GM21367 (cell line): ENCODE measurements at regions not wholly inside any gene's neighbourhood (a gene's known extent, or its start where the extent isn't known, plus 50 kb on each side); places are given as distances from the start of the nearest gene placed in this dataset.
"Not testable (repeated sequence)": the region's sequence is repeated elsewhere in the genome, so short reads cannot be mapped to it uniquely, and the experiment has no call there.

Source experiments
- ATAC-seq: cut with Tn5 transposase; IDR thresholded peaks from one replicate; pipeline ENCODE4 v1.9.1; 2021; ENCODE audit not compliant: unreplicated experiment

- ATAC-seq: no peak
Observed at GRCh38 chr13:104577071-104577815, 1511.0 kb upstream of the SLC10A2 start.

GRCh38 chr13:104571893-104572229, 1505.6 kb upstream of the SLC10A2 start:
- ATAC-seq: no peak

GRCh38 chr13:104571161-104571892, 1505.1 kb upstream of the SLC10A2 start:
- ATAC-seq: no peak

GRCh38 chr13:104567114-104567513, 1500.9 kb upstream of the SLC10A2 start:
- no peak for ATAC-seq

- no peak for ATAC-seq
Observed at GRCh38 chr13:104565888-104566287, 1499.7 kb upstream of the SLC10A2 start.

DNA sequence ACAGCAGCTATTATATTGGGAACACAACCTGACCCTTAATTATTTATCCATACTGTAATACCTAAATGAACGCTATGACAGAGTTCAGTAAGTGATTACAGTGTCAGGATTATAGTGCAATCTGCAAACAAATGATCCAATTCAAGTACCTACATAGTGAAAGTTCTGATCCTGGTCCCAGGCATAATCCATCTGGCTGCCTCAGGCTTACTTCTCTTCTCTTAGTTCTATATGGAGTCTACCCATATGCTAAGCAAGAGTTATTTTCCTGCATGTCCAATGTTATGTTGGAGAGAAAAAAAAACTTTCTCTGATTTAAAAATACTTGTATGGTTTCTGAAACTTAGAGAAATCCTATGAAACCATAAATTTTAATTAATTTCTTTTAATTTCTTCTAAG, 1487.7 kb upstream of the SLC10A2 start:
- no peak for ATAC-seq

GRCh38 chr13:104553186-104553585, 1487.0 kb upstream of the SLC10A2 start:
- no peak for ATAC-seq

DNA sequence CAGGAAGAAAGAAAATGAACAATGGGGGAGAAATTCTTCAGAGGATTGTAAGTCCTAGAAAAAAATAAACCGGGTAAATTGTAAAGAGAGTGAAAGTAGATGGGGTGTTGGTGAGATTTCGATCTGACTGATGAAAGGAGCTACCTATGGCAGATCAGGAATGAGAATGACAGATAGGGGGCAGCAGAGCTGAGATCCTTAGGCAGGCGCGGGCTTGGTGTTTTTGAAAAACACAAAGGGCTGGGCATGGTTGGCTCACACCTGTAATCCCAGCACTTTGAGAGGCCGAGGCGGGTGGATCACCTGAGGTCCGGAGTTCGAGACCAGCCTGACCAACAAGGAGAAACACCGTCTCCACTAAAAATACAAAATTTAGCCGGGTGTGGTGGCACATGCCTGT, 1468.6 kb upstream of the SLC10A2 start:
- ATAC-seq: no peak

DNA sequence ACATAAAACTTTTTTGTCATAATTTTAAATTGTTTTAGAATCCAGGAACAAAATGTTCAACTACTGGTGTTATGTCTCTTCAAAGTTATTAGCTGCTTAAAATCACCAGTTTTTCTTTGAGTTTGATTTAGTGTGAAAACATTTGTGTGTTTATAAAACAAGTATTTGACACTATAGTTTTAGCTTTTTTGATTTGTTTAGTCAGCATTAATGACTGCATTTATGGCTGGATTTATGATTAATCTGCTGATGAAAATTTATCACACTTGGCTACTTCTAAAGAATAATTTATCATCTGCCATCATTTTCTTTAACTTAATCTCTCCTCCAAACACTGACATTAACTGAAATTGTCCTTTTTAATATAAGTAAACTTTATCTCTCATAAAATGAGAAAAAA, 1465.9 kb upstream of the SLC10A2 start:
- ATAC-seq: no peak

GRCh38 chr13:104530741-104531140, 1464.5 kb upstream of the SLC10A2 start:
- no peak for ATAC-seq

- no peak for ATAC-seq
Observed at GRCh38 chr13:104526561-104526960, 1460.3 kb upstream of the SLC10A2 start.

GRCh38 chr13:104525467-104525866, 1459.2 kb upstream of the SLC10A2 start:
- ATAC-seq: no peak

DNA sequence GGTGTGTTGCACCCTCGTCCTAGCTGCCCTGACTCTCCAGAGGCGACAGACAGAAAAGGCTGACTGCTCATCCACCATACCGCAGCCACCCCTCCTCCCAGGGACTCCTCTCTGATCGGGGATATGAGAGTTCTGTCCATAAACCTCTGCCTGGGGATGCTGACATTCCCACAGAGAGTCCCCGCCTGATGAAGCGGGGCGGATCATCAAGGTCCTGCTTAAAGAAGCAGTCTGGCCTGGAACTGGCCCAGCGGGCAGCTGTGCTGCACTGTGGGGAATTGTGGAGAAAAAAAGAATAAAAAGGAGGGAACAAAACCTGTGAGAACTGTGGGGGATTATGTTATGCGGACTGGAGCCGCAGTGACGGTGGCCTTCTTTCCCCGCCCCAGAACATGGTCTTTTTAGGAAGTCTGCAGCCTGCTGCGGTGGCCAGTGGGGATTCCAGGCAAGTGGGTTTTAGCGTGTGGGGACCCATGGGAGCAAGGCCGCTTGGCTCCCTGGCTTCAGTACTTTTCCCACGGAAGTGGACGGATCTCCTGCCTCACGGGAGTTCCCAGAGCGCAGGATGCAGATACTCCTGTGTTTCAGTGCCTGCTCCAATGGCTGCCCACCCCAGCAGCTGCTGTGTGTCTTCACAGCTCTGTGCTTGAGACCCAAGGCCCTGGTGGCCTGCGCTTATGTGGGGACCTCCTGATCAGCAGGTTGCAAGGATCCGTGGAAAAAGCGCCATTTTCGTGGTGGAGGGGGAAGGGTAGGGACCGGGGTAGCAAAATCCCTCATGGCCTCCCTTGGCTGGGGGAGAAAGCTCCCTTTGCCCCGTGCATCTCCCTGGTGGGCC, 1456.2 kb upstream of the SLC10A2 start:
- no peak for ATAC-seq

GRCh38 chr13:104510422-104510821, 1444.2 kb upstream of the SLC10A2 start:
- no peak for ATAC-seq

GRCh38 chr13:104493502-104493901, 1427.3 kb upstream of the SLC10A2 start:
- not testable (repeated sequence) for ATAC-seq

- no peak for ATAC-seq
Observed at GRCh38 chr13:104491916-104492315, 1425.7 kb upstream of the SLC10A2 start.

DNA sequence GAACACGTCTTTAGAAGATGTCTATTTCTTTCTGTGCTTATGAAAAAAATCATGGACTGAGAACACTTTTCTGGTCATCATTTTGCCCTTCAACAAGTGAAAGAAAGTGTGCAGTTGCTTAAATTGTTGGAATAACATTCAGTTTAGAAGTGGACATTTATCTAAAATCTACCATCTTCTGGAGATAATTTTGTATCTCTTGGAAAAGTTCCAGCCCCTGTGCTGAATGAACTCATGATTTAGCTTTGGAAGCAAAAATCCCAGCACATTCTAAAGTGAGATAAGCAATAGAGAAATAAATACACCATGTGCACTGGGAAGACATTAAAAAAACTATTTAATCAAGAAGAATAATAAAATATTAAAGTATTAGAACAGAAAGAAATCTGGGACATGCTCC, 1420.8 kb upstream of the SLC10A2 start:
- ATAC-seq: no peak

GRCh38 chr13:104485571-104485970, 1419.4 kb upstream of the SLC10A2 start:
- no peak for ATAC-seq

DNA sequence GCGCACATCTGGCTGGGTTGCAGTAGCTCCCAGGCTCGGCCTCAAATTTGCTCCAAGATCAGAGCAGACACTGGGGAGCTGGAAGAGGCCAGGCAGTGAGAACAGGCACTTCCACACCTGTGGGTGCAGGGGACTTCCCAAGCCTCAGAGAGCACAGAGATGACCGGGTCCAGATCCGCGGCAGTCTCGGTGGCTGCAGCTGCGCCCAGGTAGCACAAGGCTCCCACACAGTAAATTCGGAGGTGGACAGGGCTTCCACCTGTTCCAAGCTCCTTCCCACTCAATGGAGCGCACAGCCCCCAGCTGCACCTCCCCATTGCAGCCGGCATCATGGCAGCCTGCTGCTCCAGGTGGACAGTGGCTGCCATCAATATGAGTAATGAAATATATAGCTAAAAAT, 1417.4 kb upstream of the SLC10A2 start:
- no peak for ATAC-seq

- no peak for ATAC-seq
Observed at GRCh38 chr13:104477261-104477660, 1411.0 kb upstream of the SLC10A2 start.

- no peak for ATAC-seq
Observed at GRCh38 chr13:104473936-104474335, 1407.7 kb upstream of the SLC10A2 start.

DNA sequence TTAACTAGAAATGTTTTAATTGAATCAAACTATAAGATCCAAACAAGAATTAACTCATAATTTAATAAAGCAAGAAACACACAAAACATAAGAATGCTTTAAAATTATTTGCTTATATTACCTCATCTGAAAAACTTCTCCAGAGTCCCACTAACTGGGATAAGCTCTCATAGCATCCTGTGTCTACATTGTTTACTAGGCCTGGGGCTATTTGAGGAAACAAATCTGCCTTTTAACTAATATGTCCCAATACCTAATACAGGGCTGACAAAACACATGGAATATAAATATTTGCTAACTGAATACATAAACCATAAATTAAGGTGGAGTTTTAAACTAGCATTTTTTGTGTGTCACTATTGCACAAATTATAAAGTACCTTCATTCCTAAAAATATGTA, 1399.8 kb upstream of the SLC10A2 start:
- no peak for ATAC-seq
